GM21515 (cell line): ENCODE measurements at regions not wholly inside any gene's neighbourhood (a gene's known extent, or its start where the extent isn't known, plus 50 kb on each side); places are given as distances from the start of the nearest gene placed in this dataset.

ENCODE experiments used
- ATAC-seq: cut with Tn5 transposase; IDR thresholded peaks from one replicate; pipeline ENCODE4 v1.9.1; 2021; ENCODE audit not compliant: unreplicated experiment

DNA sequence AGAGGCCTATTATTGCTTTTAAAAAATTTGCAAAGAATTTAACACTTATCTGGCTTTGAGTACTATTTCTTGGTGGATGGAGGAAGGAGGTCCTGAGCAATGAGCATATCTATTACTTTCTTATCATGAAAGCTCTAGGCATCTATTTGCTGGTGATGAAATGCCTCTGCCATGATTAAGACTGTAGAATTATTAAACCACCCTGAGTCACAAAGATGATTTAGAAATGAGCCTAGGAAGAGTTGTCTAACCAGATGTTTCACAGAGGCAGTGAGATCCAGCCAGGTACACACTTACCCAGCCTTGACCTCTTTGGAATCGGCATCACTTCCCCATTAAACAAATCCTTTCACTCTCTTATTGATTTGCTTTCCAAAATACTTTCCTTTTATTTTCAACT is 304.4 kb upstream of the KIF2A start:
- ATAC-seq, result no peak

DNA sequence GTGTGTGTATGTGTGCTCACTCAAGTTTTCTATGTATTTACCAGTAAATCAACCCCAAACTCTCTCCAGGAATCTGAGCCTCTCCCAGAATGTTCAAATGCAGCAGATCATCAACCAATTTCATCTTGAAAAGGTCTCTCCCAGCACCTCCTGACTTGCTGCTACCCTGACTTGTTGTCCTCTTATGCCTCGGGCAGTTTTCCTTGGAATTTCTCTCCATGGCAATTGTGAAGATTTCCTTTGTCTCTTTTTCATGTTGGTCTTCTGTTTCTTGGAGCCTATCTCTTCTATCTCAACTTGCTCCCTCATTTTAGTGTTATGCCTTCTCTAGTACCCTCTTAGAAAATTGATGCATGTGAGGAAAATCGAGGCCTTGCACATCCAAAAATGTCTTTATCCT is 303.6 kb upstream of the KIF2A start:
- ATAC-seq, result no peak

DNA sequence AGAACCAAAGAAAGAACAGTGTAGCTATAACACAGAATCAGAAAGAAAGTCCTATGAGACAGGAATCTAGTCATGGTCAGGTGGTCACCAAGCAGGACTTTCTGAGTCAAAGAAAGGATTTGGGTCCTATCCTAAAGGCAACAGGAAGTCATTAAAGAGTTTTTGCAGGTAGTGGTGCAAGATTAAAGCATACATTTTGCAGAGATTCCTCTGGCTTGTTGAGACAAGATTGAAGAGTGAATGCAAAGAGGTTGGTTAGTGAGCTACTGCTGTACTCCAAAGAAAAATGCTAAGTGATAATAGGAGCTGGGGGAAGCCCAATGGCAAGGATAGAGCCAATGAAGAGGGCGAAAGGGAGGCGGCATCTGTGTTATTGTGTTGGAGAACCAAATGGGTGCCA is 300.5 kb upstream of the KIF2A start:
- ATAC-seq, result no peak

DNA sequence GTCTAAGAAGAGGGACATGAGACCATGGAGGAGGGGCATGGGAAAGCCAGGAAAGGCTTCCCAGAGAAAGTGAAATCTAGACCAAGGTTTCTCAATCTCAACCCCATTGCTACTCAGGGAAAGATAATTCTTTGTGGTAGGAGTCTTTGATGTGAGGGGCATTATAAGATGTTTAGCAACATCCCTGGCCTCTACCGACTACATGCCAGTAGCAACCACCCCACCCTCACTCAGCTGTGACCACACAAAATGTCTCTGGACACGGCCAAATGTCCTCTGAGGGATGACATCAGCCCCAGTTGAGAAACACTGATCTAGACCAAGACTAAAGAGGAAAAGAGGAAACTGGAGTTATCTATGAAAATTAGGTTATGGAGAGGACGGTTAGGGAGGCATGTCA is 298.5 kb upstream of the KIF2A start:
- ATAC-seq, result no peak

DNA sequence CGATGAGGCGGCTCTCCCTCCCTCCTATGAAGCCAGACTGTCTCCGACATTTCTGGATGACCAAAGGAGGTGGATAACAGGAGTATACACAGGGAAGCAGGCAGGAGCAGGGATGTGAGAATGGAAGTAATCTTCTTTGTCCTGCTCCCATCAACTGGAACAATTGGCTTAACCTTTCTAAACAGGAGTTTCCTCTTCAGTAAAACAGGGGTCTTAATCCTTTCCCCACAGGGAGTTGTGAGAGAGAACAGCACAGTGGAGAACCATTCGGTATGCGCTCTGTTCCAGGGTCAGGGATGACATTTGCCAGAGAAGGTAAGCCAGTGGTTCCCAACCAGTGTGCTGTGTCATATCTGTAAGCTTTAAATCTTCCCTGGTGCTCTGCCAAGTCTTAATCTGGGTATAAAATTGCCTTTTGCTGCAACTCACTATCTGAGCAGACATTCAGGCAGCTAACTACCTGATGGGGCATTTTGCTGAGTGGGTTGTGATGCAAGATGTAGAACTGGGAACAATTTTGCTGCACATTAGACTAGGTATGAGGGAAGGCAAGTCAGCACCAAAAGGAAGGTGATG is 294.8 kb upstream of the KIF2A start:
- no peak for ATAC-seq

DNA sequence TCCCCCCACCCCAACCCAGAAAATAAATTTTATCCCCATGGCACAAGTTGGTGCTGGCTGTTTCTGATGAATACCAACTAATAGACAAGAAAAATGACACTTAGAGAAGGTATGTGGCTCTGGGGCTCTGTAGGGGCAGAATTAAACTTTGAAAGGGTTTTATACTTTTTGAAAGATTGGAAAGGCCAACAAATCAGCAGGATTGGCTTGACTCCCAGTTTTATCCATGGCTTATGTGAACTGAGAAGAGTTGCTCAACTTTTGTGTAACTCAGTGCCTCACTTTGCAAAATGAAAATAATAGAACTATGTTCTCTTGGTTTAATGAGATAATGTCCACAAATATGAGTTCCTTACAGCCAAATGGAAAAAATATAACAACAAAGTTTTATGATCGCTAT is 288.9 kb upstream of the KIF2A start:
- ATAC-seq, result no peak

DNA sequence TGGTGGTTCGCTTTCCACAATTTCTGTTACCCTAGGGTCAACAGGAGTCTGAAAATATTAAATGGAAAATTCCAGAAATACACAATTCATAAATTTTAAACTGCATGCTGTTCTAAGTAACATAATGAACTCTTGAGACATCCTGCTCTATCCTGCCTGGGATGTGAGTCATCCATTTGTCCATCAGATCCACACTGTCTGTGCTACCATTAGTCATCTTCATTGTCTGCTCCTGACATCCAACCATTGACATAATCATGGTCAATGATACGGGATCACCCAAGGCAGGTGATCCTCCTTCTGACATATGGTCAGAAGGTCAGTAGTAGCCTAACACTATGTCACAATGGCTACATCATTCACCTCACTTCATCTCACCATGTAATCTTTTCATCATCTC is 276.7 kb upstream of the KIF2A start:
- no peak for ATAC-seq

DNA sequence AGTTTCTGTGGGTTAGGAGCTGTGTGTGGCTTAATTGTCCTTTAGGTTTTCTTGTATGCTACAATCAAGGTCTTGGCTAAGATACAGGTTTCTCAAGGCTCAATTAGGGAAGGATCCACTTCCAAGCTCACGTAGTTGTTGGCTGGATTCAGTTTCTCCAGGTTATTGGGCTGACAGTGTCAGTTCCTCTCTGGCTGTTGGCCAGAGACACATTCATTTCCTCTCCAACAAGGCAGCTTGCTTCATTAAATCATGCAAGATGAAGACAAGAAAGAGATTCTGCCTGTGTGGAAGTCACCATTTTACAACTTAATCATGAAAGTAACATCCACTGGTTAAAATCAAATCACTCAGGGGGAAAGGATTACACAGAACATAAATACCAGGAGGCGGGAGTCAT is 275.7 kb upstream of the KIF2A start:
- ATAC-seq, result no peak

DNA sequence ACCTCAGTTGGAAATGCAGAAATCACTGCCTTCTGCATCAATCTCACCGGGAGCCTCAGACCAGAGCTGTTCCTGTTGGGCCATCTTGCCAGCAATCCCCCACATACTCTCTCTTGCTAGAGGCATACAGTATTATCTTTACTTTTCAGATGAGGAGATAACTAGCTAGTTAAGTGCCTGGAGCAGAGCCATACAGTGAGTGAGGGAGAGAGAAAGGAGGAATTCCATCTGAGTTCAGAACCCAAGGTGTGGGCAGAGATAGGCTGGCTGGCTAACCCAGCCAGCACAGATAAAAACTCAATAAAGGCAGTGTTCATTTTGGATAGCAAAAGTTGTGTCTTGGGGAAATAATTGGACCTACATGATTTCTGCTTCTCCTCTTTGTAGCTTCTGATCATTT is 268.0 kb upstream of the KIF2A start:
- no peak for ATAC-seq

DNA sequence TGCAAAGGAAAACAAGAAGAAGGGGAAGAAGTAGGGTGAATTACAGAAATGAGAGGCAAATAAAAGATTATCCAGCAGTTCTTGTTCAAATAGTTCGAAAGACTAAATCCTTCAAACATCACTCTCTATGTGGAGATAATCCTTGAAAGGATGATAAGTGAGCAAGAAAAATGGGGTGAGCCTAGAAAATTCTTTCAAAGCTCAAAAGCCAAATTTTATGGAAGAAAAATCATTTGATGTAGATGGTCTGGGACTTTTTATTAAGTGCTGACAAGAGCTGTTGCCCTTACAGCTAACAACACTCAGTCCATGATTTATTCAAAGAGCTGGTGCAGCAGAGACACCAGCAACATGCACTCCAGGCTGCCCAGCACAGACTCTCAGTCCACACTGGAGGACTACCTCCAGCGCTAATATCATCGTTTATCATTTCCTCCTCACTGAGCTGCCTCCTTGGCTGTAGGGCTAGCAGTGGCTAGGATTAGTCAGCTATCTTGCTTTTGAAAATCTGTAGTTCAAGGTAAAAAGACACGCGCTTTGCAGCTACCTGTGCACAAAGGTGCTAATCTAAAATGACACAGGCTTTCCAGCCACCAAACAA is 264.8 kb upstream of the KIF2A start:
- ATAC-seq, result no peak

DNA sequence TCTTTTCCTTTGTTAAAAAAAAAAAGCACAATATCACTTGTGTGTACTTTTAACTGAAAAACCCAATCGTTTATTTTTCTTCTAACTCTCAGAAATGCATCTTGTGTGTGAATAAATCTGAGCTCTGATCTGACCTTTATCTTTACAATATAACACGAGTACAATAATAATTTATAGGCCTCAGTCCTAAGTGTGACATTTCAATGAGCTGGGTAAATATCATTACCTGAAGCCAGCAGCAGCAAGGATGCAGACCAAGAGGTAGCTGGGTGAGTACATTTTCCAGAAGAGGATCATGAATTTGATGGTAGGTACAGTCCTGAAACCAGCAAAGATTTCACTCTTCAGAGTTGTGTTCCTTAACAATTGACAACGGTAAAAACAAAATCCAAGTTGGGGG is 264.0 kb upstream of the KIF2A start:
- no peak for ATAC-seq

DNA sequence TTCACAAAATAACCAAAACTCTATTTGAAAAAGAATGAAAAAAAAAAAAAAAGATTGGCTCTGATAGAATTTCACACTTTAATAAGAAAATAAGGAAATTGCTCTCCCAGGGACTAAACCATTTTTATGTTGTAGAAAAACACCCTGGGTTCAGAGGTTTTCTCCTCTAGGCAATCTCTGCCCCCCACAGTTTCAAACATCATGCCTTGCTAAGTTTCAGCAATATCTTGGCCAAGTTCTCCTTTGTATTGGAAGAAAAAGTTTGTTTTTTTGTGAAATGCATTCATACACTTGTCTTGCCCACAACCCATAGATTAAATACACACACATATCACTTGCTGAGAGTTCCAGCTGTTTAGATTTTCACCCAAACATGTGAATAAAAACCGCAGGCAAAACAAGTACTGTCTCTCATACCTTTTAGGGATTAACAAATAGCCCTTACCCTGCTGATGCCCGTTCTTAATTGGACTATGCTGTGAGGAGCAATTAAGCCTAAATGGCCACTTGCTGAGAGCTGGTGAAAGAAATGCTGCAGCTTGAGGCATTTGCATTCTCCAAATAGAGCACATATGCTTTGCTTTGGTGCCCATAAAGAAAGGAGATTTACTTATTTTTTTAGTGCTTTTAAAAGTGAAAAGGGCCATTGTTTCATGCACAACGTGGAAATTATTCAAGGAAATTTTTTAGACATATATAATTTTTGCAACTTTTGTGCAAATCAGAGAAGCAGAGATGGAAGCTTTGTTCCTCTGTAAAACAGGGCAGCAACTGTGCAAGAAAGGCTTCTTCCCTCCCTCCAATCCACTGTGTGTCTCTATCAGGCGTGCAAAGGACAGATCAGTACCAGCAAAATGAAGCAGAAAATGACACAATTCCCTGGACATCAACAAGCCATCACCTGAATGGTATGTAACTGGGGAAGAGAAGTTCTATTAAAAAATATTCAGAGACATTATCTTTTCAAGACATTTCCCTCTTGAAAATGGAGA is 262.4 kb upstream of the KIF2A start:
- no peak for ATAC-seq

DNA sequence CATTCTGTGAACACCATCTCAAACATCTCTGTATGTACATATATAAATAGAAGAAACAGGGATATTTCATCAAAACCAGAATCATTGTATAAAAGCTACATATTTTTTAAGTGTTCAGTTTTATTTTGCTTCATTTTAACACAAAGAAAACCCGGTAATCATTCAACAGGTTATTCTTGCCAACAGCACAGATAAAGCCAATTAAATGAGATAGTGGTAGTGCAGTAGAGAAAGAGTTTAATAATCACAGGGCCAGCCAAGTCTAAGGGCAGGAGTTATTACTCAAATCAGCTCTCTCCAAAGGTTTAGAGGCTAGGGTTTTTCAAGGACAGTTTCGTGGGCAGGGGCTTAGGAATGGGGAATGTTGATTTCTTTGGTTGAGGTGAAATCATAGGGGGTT is 261.0 kb upstream of the KIF2A start:
- ATAC-seq, result no peak

DNA sequence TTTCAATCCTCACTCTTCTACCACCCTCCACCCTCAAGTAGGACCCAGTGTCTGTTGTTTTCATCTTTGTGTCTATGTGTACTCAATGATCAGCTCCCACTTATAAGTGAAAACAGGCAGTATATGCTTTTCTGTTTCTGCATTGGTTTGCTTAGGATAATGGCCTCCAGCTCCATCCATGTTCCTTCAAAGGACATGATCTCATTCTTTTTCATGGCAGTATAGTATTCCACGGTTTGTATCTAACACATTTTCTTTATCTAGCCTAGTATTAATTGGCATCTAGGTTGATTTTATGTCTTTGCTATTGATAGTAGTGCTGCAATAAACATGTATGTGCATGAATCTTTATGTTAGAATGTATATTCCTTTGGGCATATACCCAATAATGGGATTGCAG is 259.8 kb upstream of the KIF2A start:
- ATAC-seq, result no peak

DNA sequence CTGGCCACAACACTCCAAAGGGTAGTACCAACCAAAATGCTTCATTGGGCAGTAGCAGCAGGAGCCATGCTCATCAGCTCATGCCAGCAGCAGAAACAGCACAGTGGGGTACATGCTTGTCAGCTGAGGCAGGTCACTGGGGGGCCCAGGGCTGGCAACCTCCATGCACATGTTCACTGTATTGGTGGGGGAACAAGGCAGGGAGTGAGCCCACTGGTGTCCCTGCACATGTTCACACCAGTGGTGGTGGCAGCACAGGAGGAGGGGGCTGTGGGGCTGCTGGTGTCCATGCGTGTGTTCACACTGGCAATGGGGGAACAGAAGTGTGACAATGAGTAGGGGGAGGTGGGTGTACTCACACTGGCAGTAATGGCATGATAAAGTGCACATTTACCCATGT is 254.3 kb upstream of the KIF2A start:
- ATAC-seq, result no peak

DNA sequence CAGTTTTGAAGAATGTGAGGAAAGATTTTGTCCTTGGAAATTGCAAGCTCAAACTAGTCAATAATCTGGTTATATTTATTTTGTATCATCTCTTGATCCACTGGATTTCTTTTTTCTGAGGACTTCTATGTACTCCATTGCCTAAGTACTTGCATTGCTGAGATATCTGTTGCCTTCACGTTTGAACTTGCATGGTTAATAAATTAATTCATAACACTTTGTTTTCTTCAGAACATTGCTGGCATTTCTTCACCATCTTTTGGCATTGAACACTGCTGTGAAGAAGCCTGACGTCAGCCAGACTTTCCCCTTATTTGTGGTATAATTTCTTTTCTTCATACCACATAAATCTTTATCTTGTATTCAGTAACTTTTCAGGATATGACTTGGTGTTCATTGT is 246.0 kb upstream of the KIF2A start:
- ATAC-seq, result no peak

DNA sequence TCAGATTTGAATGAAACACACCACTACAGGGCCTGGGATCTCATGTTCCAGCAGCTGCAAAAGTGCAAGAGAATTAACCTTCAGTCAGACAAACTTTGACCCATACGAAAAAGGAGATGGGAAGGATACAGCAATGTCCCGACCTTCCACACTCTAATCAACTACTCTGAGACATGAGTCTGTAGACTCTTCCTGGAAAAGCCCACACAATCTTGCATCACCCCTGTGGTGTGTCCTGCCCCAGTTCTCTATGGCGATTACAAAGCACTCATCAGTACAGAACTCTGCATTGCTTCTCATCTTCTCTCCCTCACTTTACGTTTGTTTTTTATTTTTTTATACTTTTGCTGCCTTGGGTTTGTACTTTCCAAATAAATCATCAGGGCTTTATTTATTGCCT is 241.0 kb upstream of the KIF2A start:
- no peak for ATAC-seq

DNA sequence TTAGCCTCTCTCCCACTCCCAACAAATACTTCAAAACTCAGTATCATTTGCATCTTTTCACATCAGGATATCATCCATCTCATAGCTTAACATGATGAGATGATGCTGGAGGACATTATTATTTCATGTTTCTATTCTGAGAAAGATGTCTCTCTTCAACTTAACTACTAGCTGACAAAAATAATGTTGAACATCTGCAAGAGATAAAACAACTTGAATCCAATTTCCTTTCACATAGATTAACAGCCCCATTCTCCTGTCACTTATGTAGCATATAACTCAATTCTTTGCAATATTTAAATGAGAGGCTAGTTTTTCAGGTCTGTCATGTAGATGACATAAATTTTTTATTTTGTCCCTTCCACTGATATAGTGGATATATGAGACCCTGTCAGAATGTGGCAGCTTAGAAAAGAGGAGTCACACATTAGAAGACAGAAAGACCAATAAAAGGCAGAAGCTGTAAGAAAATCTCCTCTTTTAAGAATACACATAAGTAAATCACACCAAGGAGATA is 239.2 kb upstream of the KIF2A start:
- ATAC-seq, result no peak

DNA sequence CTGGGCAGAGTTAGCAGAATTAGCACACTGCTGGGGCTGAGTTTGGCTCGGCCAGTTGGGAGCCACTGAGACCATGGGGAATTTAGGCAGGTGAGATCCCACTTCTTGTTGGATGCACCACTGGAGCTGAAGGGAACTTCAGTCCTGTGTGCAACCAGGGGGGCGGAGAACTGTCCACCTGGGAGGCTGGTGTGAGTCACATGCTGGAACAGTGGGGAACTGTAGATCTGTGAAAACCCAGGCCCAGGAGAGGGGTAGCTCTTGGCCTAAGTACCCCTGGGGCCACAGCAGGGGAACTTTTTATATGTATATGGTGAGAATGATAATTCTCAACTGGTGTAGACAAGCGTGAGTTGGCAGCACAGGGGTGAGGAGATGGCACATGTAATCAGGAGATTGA is 237.5 kb upstream of the KIF2A start:
- ATAC-seq, result no peak

DNA sequence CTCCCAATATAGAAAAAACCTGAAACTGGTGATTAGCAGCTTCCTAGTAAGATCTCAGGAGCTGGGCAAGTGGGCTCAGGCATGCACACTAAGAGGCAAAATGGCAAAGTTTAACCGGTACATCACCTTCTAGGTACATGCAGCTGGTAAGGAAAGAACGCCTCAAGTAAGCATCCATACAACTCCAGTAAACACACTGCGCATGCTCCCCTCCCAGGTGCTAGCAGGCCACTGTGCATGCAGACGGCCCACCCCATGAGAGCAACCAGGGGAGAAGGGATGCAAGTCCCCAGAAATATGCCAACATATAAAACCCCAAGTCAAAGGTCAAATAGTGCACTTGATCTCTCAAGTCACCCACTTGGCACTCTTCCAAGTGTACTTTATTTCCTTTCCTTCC is 228.6 kb upstream of the KIF2A start:
- ATAC-seq, result no peak

DNA sequence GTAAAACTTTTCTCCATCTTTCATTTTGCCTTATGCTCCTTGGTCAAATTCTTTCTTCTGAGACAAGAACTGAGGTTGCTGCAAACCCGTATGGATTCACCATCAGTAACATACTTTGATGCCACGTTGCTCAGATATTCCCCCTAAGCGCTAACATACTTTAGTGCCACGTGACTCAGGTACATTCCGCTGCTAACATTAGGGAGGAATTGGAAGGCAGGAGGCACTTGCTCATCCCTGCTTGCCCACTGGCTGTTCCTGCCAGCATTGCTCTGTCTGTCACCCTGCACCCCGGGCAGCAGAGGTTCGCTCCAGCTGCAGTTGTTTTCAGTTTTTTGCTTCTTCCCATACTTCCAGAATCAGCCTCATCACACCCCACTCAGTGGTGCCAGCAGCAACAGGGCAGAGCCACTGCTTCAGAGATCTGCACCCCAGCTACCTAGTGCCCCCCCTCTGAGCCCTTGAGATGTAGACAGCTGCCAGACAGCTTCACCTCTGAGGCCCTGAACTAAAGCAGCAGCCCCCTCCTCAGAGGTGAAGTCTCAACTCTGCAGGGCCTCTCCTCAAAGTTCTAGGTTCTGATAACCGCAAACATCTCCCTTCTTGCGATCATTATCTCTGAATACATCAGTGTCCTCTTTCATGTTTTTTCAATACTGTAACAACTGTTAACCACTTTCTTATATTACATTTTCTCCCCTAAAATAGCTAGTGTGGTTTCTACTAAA is 228.0 kb upstream of the KIF2A start:
- no peak for ATAC-seq
